WTC11 (cell line): ENCODE measurements at regions not wholly inside any gene's neighbourhood (a gene's known extent, or its start where the extent isn't known, plus 50 kb on each side); places are given as distances from the start of the nearest gene placed in this dataset.

Experiments
- ATAC-seq: fragments of 200-7000 bp; cut with Tn5 transposase; 2 replicates; pipeline ENCODE4 v1.10.0; 2021; ENCODE audit warnings: mild to moderate bottlenecking, moderate library complexity
- CTCF ChIA-PET: fragments of 300-600 bp; sonication (Branson Sonifier 250); formaldehyde crosslinking; loops from one replicate; lab custom pipeline; 2021; ENCODE audit warnings: antibody characterized with exemption; lab: Charles Lee
- POLR2A ChIA-PET: fragments of 350-600 bp; sonication (Branson Sonifier 250); formaldehyde crosslinking; loops from one replicate; lab custom pipeline; 2021; ENCODE audit warnings: antibody characterized with exemption; lab: Charles Lee
- DNase-seq: peaks from one replicate; pipeline ENCODE4 v3.0.0; 2021; ENCODE audit warnings: low spot score
- H3K27ac Mint-ChIP-seq: 2 replicates; pipeline ENCODE4 v1.8.0; 2021; ENCODE audit warnings: mixed read lengths
- H3K27me3 Mint-ChIP-seq: 2 replicates; pipeline ENCODE4 v1.8.0; 2021; ENCODE audit warnings: low read depth, mild to moderate bottlenecking, moderate library complexity, mixed read lengths
- H3K36me3 Mint-ChIP-seq: 2 replicates; pipeline ENCODE4 v1.8.0; 2021; ENCODE audit warnings: mixed read lengths
- H3K4me1 Mint-ChIP-seq: 2 replicates; pipeline ENCODE4 v1.8.0; 2022; ENCODE audit warnings: mixed read lengths
- H3K4me3 Mint-ChIP-seq: 2 replicates; pipeline ENCODE4 v1.8.0; 2021; ENCODE audit warnings: mild to moderate bottlenecking, moderate library complexity, mixed read lengths
- H3K9me3 Mint-ChIP-seq: 2 replicates; pipeline ENCODE4 v1.8.0; 2021; ENCODE audit warnings: mixed read lengths
- ATF1 ChIP-seq: sonication (generic); formaldehyde crosslinking; IDR thresholded peaks from 2 replicates; pipeline ENCODE4 v1.8.1; 2023; ENCODE audit warnings: mild to moderate bottlenecking, moderate library complexity, missing genetic modification reagents
- CBFB ChIP-seq: sonication (generic); formaldehyde crosslinking; IDR thresholded peaks from 2 replicates; pipeline ENCODE4 v1.8.1; 2022; ENCODE audit warnings: mild to moderate bottlenecking, low read depth, missing genetic modification reagents
- CDX4 ChIP-seq: fragments of 250-450 bp; sonication (Bioruptor Pico); IDR thresholded peaks from 2 replicates; pipeline ENCODE4 v1.9.0; 2021; ENCODE audit warnings: moderate library complexity, mild to moderate bottlenecking, inconsistent platforms, borderline replicate concordance
- CREB1 ChIP-seq: sonication (generic); formaldehyde crosslinking; IDR thresholded peaks from 2 replicates; pipeline ENCODE4 v1.8.0; 2023; ENCODE audit warnings: mild to moderate bottlenecking, missing genetic modification reagents
- CTCF ChIP-seq: fragments of 200-600 bp; IDR thresholded peaks from 2 replicates; pipeline ENCODE4 v1.8.0; 2022; ENCODE audit warnings: antibody characterized with exemption
- EMX1 ChIP-seq: fragments of 250-450 bp; sonication (Bioruptor Pico); IDR thresholded peaks from 2 replicates; pipeline ENCODE4 v1.8.0; 2021; ENCODE audit warnings: mild to moderate bottlenecking
- FOXP4 ChIP-seq: sonication (generic); formaldehyde crosslinking; IDR thresholded peaks from 2 replicates; pipeline ENCODE4 v1.8.0; 2022; ENCODE audit warnings: mild to moderate bottlenecking, missing genetic modification reagents
- IRF1 ChIP-seq: sonication (generic); formaldehyde crosslinking; IDR thresholded peaks from 2 replicates; pipeline ENCODE4 v1.8.0; 2023; ENCODE audit warnings: missing genetic modification reagents
- IRF2 ChIP-seq: sonication (generic); formaldehyde crosslinking; IDR thresholded peaks from 2 replicates; pipeline ENCODE4 v1.8.0; 2022; ENCODE audit warnings: low read depth, missing genetic modification reagents, borderline replicate concordance
- JAZF1 ChIP-seq: fragments of 250-450 bp; sonication (Bioruptor Pico); IDR thresholded peaks from 2 replicates; pipeline ENCODE4 v1.9.0; 2021; ENCODE audit warnings: moderate library complexity, mild to moderate bottlenecking, inconsistent platforms
- MLX ChIP-seq: sonication (generic); formaldehyde crosslinking; IDR thresholded peaks from 2 replicates; pipeline ENCODE4 v1.8.1; 2023; ENCODE audit warnings: mild to moderate bottlenecking, missing genetic modification reagents, moderate library complexity
- NFYB ChIP-seq: sonication (generic); formaldehyde crosslinking; conservative IDR thresholded peaks from 2 replicates; pipeline ENCODE4 v1.8.0; 2022; ENCODE audit warnings: low read depth, missing genetic modification reagents
- NR2C2 ChIP-seq: sonication (generic); formaldehyde crosslinking; IDR thresholded peaks from 2 replicates; pipeline ENCODE4 v1.8.0; 2022; ENCODE audit warnings: mild to moderate bottlenecking, missing genetic modification reagents
- OVOL2 ChIP-seq: fragments of 250-450 bp; sonication (Bioruptor Pico); IDR thresholded peaks from 2 replicates; pipeline ENCODE4 v1.9.0; 2021; ENCODE audit warnings: mild to moderate bottlenecking, borderline replicate concordance
- PRRX2 ChIP-seq: fragments of 250-450 bp; sonication (Bioruptor Pico); IDR thresholded peaks from 2 replicates; pipeline ENCODE4 v1.8.0; 2021; ENCODE audit warnings: mild to moderate bottlenecking
- RORB ChIP-seq: fragments of 250-450 bp; sonication (Bioruptor Pico); IDR thresholded peaks from 2 replicates; pipeline ENCODE4 v1.9.0; 2021; ENCODE audit warnings: mild to moderate bottlenecking
- SMAD3 ChIP-seq: sonication (generic); formaldehyde crosslinking; IDR thresholded peaks from 2 replicates; pipeline ENCODE4 v1.8.0; 2022; ENCODE audit warnings: missing genetic modification reagents, mild to moderate bottlenecking, borderline replicate concordance
- SP1 ChIP-seq: sonication (generic); formaldehyde crosslinking; conservative IDR thresholded peaks from 2 replicates; pipeline ENCODE4 v1.8.1; 2022; ENCODE audit warnings: missing genetic modification reagents
- USF1 ChIP-seq: sonication (generic); formaldehyde crosslinking; IDR thresholded peaks from 2 replicates; pipeline ENCODE4 v1.8.0; 2022; ENCODE audit warnings: mild to moderate bottlenecking, missing genetic modification reagents
- ZNF263 ChIP-seq: sonication (generic); formaldehyde crosslinking; IDR thresholded peaks from 2 replicates; pipeline ENCODE4 v1.8.1; 2022; ENCODE audit warnings: low read depth, mild to moderate bottlenecking, moderate library complexity, missing genetic modification reagents
- ZNF425 ChIP-seq: fragments of 250-450 bp; sonication (Bioruptor Pico); conservative IDR thresholded peaks from 2 replicates; pipeline ENCODE4 v1.9.0; 2021; ENCODE audit warnings: mild to moderate bottlenecking
- ZNF532 ChIP-seq: fragments of 250-450 bp; sonication (Bioruptor Pico); IDR thresholded peaks from 2 replicates; pipeline ENCODE4 v1.9.0; 2021; ENCODE audit warnings: mild to moderate bottlenecking, borderline replicate concordance
- ZNF671 ChIP-seq: fragments of 250-450 bp; sonication (Bioruptor Pico); IDR thresholded peaks from 2 replicates; pipeline ENCODE4 v1.8.0; 2021; ENCODE audit warnings: mild to moderate bottlenecking

GRCh38 chr14:21993837-21994236 is 320.2 kb upstream of the OR4E1 start:
- TF ChIP-seq FOXP4 (CRISPR knock-in tag) (no peak), IRF1 (CRISPR knock-in tag) (no peak), RORB (no peak), CDX4 (no peak), SMAD3 (no peak), NR2C2 (CRISPR knock-in tag) (no peak), ZNF671 (no peak), CBFB (no peak), ZNF263 (no peak), IRF2 (CRISPR knock-in tag) (no peak), CREB1 (CRISPR knock-in tag) (no peak), JAZF1 (CRISPR knock-in tag) (no peak), EMX1 (CRISPR knock-in tag) (no peak), PRRX2 (CRISPR knock-in tag) (no peak), CTCF (no peak), MLX (CRISPR knock-in tag) (no peak), NFYB (CRISPR knock-in tag) (no peak), ATF1 (CRISPR knock-in tag) (no peak)
- H3K4me1 Mint-ChIP-seq, result peaks cover 3% of the 10 kb centered on the region
- H3K4me3 Mint-ChIP-seq, result no peak overlapping the region
- ATAC-seq (no peak), DNase-seq (no peak)
- no peaks in the 10 kb centered on the region for H3K27me3 Mint-ChIP-seq
- no peak overlapping the region for H3K27ac Mint-ChIP-seq
- H3K36me3 Mint-ChIP-seq, result no peaks in the 10 kb centered on the region
- CTCF ChIA-PET, result interaction anchor here (1.4 to 1.8 kb wide), 2 partner anchors 14 to 16 kb away, joined by 3 to 13 read pairs; no protein-coding TSS in a partner anchor
- POLR2A ChIA-PET, result no interaction called here
- no peaks in the 10 kb centered on the region for H3K9me3 Mint-ChIP-seq

GRCh38 chr14:21993070-21993469 is 319.5 kb upstream of the OR4E1 start:
- no peaks in the 10 kb centered on the region for H3K36me3 Mint-ChIP-seq
- H3K27me3 Mint-ChIP-seq, result no peaks in the 10 kb centered on the region
- DNase-seq (no peak), ATAC-seq (no peak)
- ChIA-PET POLR2A (no interaction called here), CTCF (interaction anchor here (0.5 to 4.0 kb wide), 4 partner anchors 10 to 15 kb away, joined by 3 to 36 read pairs (median 8); no protein-coding TSS in a partner anchor)
- no peak overlapping the region for H3K4me3 Mint-ChIP-seq
- H3K27ac Mint-ChIP-seq, result no peak overlapping the region
- H3K4me1 Mint-ChIP-seq, result peaks cover 3% of the 10 kb centered on the region
- no peaks in the 10 kb centered on the region for H3K9me3 Mint-ChIP-seq
- no peak for TF ChIP-seq SP1
- TF ChIP-seq OVOL2 (CRISPR knock-in tag), result no peak
- no peak for TF ChIP-seq USF1
- no peak for TF ChIP-seq ZNF425 (CRISPR knock-in tag)
- no peak for TF ChIP-seq NR2C2 (CRISPR knock-in tag)
- no peak for TF ChIP-seq ZNF532 (CRISPR knock-in tag)
